HG03439 (cell line): ENCODE measurements at regions not wholly inside any gene's neighbourhood (a gene's known extent, or its start where the extent isn't known, plus 50 kb on each side); places are given as distances from the start of the nearest gene placed in this dataset.

Experiments
- ATAC-seq: cut with Tn5 transposase; IDR thresholded peaks from one replicate; pipeline ENCODE4 v1.9.1; 2021; ENCODE audit warnings: mild to moderate bottlenecking, moderate library complexity; ENCODE audit not compliant: unreplicated experiment

DNA sequence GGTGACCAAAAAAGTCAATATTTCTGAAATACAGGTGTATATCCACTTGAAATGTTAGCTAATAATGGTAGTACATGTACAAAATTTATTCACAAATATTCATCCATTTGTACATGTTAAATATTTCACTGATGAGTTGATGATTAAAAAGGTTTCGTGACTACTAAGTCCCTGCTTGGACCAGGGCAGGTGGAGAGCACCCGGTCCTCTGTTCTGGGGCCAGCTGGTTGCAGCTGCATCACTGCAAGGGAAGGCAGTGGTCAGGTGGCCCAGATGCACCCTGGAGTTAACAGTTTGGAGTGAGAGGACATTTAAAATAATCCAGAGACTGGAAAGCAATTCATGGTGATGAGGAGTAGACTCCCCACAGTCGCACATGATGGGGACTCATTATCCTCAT, 141.2 kb downstream of the ZBTB18 start:
- no peak for ATAC-seq

DNA sequence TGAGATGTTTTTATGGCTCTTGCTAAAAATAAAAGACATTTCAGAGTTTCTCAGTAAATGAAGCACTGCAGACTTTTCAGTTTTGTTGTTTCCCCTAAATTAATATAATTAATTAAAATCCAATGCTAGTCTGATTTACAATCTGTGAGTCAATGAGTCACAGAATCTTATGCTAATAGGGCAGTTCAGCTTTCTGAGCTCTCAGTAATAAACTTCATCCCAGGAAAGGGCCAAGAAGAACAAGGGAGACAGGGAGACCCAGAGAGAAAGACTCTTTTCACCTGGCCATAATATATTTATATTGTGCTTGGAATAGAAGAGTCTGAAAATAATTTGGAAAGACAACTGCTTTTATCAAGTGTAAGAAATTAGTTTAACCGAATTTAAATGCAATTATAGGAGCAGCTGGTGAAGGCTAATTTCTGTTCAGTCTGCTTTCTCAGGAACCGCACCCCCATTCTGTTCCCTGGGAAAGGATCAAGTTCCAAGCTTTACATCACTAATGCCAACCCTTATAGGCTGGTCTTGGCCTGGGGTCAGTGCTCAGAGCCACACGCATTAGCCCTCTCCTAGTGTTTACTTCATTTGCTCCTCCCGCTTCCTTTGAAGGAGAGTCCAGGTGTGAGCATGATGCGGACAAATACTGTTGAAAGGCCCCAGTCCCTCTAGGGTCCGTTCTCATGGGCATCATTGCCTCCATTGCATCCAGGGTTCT, 145.6 kb downstream of the ZBTB18 start:
- no peak for ATAC-seq

DNA sequence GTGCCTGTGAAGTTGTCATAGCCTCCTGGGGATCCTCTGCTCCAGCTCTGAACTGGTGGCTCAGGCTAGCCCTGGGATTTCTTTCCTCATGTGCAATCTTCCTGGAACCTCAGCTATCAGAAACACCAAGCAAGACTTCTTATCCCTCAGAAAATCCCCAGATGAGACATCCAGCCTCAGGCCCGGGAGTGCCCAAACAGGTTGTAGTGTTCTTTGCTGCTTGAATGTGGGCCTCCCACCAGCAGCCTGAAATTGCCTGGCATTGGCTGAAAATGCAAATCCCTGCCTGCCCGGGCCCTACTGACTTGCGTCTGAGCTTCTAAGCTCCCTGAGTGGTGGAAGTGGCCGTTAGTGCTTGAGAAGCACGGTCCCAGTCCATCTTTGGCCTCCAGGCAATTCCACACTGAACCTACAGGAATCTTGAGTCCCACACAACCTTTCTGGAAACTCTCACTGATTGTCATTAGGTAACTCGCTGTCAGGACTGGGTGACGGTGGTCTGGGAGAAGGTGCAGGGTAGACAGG, 146.8 kb downstream of the ZBTB18 start:
- no peak for ATAC-seq

DNA sequence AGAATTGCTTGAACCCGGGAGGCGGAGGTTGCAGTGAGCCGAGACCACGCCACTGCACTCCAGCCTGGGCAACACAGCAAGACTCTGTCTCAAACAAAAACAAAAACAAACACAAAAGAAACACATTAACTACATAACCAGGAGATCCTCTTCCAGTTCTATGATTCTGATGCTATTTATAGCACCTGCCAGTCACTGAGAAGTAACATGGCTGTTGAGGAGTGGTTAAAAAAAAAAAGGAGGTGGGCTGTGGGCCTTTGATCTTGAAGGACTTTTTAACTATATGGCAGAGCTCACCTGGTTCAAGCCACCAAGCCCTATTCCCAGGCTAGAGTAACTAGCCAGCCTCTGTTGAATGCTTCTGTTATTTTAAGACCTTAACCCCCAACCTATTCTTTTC, 148.8 kb downstream of the ZBTB18 start:
- no peak for ATAC-seq

DNA sequence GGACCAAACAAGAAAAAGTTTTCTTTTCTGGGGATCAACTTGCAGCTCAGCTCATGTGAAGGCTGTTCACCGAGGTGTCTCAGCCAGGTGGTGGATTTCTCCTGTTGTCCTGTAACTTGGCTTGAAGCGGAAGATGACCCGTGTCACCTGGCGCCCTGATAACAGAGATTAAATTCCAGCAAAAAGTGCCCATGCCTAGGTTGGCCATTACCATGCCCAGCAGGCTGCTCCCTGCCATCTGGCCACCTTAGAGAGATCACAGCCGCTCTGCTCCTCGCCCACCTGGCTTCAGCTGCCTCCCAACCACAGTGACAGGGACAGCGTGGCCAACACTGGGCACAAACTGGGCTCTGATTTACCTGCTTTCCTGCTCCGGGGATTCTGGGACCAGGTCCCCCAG, 149.5 kb downstream of the ZBTB18 start:
- no peak for ATAC-seq

DNA sequence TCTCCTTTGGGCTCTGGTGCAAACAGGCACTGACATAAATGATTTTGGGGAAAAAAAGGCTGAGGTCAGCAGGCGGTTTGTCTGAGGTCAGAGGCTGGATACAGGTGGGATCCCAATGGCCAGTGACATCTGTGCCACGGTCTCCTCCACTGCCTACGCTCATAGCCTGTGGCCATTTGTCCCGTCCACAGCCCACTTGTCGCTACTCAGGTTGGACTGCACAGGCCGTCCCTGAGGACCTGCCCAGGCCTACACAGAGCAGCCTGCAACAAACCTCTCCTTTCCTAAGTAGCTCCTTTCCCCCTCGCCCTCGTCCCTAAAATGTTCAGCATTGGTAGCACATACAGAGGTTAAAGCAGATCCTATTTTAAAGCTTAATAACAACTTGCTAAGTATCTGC, 150.7 kb downstream of the ZBTB18 start:
- ATAC-seq = no peak

DNA sequence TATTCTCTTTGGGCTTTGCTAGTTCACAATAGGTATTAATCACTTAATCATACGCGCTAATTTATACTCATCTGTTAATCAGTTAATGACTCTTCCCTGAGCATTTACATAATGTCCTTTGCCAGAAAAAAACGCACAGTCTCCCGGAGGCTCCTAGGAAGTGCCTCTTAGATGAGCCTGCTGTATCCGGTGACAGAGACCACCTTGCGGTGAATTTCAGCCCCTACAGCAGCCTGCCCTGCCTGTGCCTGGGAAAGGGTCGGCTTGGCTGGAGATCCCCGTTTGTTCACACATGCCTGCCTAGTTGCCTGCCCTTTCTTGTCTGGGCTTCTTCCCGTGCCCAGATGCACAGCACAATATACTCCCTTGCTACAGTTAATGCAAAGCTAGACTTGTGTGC, 152.9 kb downstream of the ZBTB18 start:
- no peak for ATAC-seq

DNA sequence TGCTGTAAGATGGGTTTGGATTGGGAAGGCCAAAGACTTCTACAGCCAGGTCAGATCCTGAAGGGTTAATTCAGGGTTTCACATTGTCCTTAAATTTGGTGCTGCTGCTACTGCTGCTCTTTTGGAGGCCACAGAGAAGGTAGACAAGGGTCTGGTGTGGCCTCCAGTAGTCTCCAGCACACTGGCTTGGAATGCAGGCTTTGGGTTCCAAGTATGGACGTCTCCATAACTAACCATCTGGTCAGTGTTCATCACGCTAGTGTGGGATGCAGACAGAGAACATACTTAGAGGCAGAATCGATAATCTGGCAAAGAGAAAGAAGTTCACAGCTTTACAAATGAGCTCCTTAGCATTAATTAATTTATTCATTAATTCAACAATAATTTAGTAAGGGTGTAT, 154.1 kb downstream of the ZBTB18 start:
- no peak for ATAC-seq

DNA sequence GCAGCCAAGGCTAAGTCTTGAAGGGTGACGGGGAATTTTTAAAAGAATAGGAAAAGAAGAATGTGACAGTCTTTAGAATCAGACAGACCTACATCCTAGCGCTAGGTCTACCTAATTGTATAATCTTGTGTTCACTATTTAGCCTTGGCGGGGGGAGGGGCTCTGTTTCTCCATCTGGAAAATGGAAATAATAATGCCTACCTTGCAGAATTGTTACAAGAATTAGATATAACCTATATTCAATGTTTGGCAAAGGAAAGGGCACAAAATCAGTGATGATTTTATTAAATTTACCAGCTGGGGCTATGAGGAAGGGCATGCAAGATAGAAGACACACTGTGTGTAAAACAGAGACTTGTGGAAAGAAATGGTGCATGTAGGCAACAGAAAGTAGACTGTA, 154.8 kb downstream of the ZBTB18 start:
- ATAC-seq = no peak

DNA sequence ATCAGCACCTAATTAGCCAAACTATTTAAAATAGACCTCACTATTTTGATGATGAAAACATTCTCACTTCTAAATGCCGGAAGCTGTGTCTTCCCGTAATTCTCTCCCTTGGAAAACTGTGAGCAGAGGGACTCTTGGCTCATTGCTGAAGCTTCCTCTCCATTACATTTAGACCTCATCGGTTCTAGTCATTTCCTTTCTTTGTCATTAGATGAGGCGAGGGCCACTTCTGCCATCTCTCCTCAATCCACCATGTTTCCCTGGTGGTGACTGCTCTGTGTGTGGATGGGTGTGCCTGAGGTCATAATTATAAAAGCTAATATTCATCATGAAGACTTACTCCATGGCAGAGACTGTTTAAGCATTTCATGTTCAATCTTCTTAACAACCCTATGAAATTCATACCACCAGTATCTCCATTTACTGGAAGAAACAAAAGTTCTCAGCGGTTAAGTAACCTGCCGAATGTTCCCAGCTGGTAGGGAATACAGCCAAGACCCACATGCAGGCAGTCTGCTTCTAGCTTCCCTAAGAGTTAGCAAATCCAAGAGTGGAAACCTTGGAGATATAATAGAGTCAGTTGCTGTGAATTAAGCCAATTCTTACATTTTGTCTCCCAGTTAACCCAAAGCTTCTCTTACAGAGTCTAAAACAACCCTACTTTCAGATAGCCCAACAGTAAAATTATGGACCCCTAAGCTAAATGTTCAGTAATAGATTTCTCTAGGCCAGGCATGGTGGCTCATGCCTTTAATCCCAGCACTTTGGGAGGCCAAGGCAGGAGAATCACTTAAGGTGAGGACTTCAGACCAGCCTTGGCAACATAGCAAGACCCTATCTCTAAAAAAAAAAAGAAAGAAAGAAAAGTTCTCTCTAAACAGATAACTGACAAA, 156.2 kb downstream of the ZBTB18 start:
- no peak for ATAC-seq

DNA sequence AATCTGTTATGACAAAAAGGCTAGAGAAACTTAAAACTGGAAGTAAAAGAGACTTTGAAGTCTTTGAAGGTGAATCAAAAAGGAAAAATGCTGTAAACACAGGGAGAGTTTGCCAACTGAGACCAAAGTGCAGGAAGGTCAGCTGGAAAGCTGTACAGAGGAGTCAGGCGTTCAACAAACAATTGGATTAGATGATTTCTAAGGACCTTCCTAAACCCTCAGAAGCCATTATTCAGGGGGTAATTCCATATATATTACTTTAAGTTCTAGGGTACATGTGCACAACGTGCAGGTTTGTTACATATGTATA, 156.8 kb downstream of the ZBTB18 start:
- no peak for ATAC-seq

DNA sequence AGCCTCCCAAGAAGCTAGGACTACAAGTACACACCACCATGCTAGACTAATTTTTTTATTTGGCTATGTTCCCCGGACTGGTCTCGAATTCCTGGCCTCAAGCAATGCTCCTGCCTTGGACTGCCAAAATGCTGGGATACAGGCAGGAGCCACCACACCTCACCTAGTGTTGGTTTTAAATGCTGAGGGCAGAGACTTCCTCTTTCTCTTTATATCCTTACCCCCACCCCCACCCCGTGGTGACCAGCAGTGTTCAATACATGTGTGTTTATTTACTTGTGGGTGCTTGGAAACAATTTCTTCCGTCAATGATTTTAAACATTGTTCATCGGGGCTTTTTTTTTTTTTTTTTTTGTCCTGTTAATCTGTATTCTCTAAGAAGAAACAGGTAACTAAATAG, 158.9 kb downstream of the ZBTB18 start:
- ATAC-seq = no peak

DNA sequence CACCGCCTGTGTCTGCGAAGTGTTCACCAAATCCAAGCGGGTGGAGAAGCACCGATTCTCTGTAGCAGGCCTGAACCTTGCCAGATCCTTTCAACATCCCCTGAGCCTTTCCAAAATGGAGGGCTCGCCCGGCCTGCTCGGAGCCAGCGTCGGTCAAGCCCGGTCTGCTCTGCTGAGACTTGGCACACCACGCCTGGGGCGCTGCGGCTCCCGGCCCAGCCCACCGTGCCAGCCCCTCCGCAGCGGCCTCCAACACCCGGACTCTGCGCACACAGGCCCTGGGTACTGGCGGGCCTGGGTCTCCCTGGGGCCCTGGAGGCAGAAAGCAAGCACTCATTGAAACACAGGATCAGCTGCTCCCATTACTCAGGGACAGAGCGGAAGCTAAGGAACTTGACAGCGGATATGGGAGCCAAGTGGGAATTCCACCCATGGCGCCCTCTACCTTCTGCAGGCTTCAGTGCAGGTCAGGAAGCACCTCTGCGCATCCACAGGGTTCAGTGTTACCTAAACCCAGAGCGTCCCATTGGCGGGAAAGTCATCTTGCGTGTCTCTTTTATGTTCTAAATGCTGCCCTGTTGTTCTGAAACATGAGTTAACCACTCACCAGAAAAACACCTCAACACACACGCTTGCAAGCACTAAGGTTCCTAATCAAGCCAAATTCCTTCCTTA, 159.9 kb downstream of the ZBTB18 start:
- ATAC-seq = no peak

DNA sequence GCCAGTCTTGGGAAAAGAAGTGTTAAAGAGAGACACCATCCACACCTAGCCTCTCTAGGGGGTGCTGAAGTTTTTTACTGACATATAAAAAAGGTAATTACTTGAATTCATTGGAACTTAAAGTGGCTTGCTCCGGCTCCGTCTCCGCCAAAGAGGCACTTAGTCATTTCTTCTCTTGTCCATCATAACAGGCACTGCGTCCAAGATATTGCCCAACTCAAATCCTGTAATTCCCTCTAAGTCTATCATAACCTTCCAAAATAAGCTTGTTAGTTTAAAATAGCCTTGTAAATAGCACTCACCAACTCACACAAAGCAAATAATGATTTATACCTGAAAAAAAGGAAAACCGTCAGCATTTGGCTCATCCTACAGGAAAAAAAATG, 160.5 kb downstream of the ZBTB18 start:
- no peak for ATAC-seq

DNA sequence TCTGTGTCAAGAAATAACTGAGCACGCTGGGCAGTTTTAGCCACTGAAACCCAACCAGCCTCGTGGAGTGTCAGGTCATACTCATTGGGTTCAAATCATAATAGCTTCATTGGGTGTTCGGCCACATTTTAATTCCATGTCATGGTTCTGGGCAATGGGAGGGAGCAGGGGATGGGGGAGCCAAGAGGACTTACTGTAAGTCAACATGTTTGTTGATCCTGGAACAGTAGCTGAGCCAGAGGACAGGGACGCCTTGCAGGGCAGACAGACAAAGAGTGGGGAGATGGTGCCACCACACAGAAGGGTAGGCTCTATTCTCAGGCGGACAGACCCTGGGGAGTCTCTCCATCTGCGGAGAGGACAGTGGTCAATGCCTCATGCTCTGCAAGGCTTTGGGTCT, 161.1 kb downstream of the ZBTB18 start:
- no peak for ATAC-seq

DNA sequence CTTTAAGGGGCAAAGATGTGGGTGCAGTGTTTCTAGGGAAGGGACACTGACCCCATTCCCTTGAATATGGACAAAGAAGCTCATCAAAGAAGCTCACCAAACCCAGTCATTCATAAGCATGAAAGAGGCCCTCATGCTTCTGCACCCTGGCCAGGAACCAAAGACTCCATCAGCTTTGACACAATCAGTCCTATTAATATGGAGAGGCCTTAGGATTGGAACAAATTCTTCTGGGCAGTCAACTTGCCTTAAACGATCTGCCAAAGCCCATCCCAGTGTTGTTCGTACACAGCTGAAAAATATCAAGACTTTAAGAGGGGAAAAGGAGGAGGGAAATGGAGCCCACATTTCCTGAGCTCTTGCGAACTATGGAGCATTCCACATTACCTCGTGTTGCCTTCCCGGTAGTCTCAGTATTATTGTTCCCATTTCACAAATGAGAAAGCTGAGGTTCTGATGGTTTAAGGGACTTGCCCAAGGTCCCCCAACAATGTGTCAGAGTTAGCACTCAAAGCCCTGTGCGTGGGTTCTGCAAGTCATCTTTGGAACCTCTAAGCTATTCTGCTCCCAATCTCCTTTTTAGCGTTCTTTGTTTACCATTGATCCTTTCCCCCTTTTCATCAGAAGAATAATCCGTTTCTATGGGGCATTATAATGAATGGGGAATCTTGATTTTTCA, 161.9 kb downstream of the ZBTB18 start:
- no peak for ATAC-seq

DNA sequence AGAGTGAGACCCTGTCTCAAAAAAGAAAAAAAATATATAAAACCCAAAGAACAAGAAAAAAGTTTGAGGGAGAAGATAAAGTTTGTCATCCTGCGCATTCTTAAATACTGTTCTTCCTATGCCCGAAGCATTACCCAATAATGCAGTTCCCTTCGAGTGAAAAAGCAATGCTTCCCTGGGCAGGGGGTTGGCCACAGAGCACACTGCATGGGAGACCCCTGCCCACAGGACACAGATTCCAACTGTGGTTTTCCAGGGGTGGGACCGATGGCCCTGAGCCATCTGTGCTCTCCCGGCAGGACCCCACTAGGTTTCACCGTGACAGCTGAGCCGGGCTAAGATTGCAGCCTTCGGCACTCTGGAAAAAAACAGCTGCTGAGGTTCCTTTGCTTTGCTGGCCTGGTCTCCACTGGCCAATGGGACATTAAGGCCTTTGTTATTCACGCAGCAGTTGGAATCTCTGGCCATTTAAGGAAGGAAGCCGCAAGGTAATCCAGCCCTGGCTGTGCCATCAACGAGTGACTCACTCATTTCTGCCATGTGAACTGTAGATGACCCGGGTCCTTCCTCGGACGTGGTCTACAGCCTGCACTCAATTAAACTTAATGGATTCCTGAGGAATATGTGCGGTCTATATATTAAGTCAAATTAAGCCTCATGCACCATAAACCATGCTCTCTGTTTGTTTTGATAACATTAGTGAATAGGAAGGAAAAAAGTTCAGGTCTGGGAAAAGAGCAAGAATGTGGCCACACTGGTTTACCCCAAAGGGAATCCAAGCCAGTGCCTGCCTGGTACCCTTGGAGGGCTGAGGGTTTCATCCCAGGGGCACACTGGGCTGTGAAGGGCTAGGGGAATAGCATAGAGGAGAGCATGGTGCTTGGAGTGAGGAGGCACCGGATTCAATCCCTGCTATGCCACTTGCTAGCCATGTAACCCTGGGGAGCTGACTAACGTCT, 163.2 kb downstream of the ZBTB18 start:
- no peak for ATAC-seq

DNA sequence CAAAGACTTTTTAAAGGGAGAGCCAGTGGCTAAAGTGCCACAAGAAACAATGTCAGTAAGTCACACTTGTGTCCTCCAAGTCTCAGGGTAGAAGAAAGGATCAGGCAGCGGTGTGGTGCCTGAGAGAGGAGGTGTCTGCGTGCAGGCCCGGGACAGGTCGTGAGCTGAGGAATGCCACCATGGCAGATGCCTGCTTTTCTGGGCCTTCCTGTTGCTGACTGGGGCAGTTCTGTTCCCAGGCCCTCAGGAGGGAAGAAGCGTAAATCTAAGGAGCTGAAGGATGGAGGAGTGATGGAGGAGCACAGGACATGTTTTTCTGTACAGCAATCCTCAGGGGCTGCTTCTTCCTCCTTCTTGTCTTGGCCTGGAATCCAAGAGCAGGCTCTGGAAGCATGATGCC, 165.8 kb downstream of the ZBTB18 start:
- no peak for ATAC-seq

DNA sequence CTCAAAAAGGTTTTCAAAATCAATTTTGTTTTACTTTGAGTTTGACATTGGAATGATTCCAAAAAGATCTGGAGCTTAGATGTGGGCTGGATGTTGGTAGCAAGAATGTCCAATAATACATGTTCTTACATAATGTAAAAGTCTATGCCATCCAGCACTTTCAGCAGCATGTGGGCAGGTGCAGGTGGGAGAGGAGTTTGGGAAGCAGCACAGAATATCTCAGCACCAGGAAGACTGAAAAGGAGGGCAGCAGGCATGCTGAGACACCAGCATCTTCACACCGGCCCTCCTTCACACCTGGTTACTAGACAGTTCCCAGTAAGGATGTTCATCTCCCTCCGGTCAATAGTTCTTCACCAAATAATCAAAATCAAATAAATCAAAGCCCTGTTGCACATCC, 166.6 kb downstream of the ZBTB18 start:
- no peak for ATAC-seq

DNA sequence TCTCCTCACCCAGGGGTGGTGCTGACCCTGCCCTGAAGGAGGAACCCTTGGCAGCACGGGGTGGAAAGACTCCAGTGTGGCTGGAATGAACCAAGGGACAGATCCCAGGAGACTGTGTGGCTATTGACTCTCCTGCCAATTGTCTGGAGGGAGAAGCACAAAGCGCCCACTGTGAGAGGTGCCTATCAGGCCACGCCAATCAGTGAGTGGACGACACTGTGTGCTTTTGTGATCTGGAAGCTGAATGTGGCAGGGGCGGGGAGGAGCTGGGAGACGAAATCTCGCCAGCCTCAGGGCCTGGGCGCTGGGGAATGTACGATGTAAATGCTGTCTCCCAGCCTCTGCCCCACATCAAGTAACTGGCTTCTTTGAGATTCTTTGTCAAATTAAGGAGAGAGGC, 167.1 kb downstream of the ZBTB18 start:
- ATAC-seq = no peak
